B cell (primary cell): ENCODE measurements at regions not wholly inside any gene's neighbourhood (a gene's known extent, or its start where the extent isn't known, plus 50 kb on each side); places are given as distances from the start of the nearest gene placed in this dataset.

Experiments
- ATAC-seq: fragments of 200-7000 bp; cut with Tn5 transposase; one replicate; pipeline ENCODE4 v1.10.0; 2021; ENCODE audit warnings: low read depth, mild to moderate bottlenecking, moderate number of reproducible peaks, moderate library complexity
- CTCF ChIA-PET: fragments of 350-600 bp; sonication (Branson Sonifier 250); formaldehyde crosslinking; loops from one replicate; lab custom pipeline; 2021; ENCODE audit warnings: antibody characterized with exemption, inconsistent platforms; lab: Charles Lee
- POLR2A ChIA-PET: fragments of 350-600 bp; sonication (Branson Sonifier 250); formaldehyde crosslinking; loops from one replicate; lab custom pipeline; 2021; ENCODE audit warnings: antibody characterized with exemption; lab: Charles Lee
- DNase-seq: peaks from one replicate; pipeline ENCODE4 v3.0.0; 2013
- H2AFZ ChIP-seq: 2 replicates; pipeline ENCODE4 v1.6.1; 2012; ENCODE audit warnings: mild to moderate bottlenecking, low read depth, low read length; ENCODE audit not compliant: insufficient read depth, poor library complexity, severe bottlenecking
- H3K27ac ChIP-seq, 2 donors: 1 replicate in 1 of 2; 2 replicates in 1 of 2; pipeline ENCODE4 v1.5.1; 2012 to 2013; ENCODE audit warnings: low read length in 2 of 2, mild to moderate bottlenecking in 2 of 2, moderate library complexity in 1 of 2
- H3K27me3 ChIP-seq, 4 experiments: fragments of 200-600 bp in 1 of 4; sonication (generic) in 1 of 4; replicated peaks in 1 of 4; 1 replicate in 2 of 4; 2 replicates in 2 of 4; pipeline versions ENCODE4 v1.6.1 to v1.7.0; 2013 to 2016; ENCODE audit warnings: low read length in 3 of 4, mild to moderate bottlenecking in 2 of 4, mixed read lengths in 1 of 4, moderate library complexity in 1 of 4; ENCODE audit not compliant: insufficient read depth in 4 of 4, control insufficient read depth in 3 of 4; ENCODE audit errors: control extremely low read depth in 1 of 4
- H3K36me3 ChIP-seq, 2 experiments: replicated peaks in 1 of 2; 1 replicate in 1 of 2; 2 replicates in 1 of 2; pipeline versions ENCODE4 v1.6.1 to v1.7.1; 2013; ENCODE audit warnings: low read length in 1 of 2; ENCODE audit not compliant: insufficient read depth in 2 of 2, control insufficient read depth in 1 of 2; ENCODE audit errors: control extremely low read depth in 1 of 2, extremely low read depth in 1 of 2
- H3K4me1 ChIP-seq, 2 donors: fragments of 200-600 bp in 1 of 2; sonication (generic) in 1 of 2; 1 replicate in 1 of 2; 2 replicates in 1 of 2; pipeline versions ENCODE4 v1.5.1 to v1.6.1; 2013 to 2017; ENCODE audit warnings: low read length in 2 of 2; ENCODE audit not compliant: control insufficient read depth in 2 of 2, insufficient read depth in 2 of 2
- H3K4me2 ChIP-seq: replicated peaks from 2 replicates; pipeline ENCODE3; 2012; ENCODE audit warnings: mild to moderate bottlenecking, low read depth, low read length; ENCODE audit not compliant: poor library complexity, severe bottlenecking
- H3K4me3 ChIP-seq, 5 experiments: fragments of 200-600 bp in 1 of 5; sonication (generic) in 1 of 5; 1 replicate in 3 of 5; 2 replicates in 2 of 5; pipeline versions ENCODE4 v1.5.1 to v1.7.0; 2011 to 2016; ENCODE audit warnings: low read length in 4 of 5, mild to moderate bottlenecking in 4 of 5, low read depth in 2 of 5, control low read depth in 1 of 5, moderate library complexity in 1 of 5; ENCODE audit not compliant: insufficient read depth in 1 of 5; ENCODE audit errors: control extremely low read depth in 1 of 5, extremely low read depth in 1 of 5
- H3K79me2 ChIP-seq: fragments of 200-600 bp; sonication (generic); one replicate; pipeline ENCODE4 v1.6.0; 2016; ENCODE audit warnings: low read length; ENCODE audit not compliant: control insufficient read depth, insufficient read depth
- H3K9ac ChIP-seq: fragments of 200-600 bp; sonication (generic); 2 replicates; pipeline ENCODE4 v1.6.1; 2017; ENCODE audit warnings: mild to moderate bottlenecking, low read length, moderate library complexity
- H3K9me3 ChIP-seq, 3 donors: one replicate each; pipeline versions ENCODE4 v1.6.1 to v1.7.1; 2013; ENCODE audit warnings: low read length in 2 of 3; ENCODE audit not compliant: control insufficient read depth in 2 of 3, insufficient read depth in 1 of 3; ENCODE audit errors: control extremely low read depth in 1 of 3
- H4K20me1 ChIP-seq: 2 replicates; pipeline ENCODE4 v1.6.0; 2012; ENCODE audit warnings: mild to moderate bottlenecking, low read length; ENCODE audit not compliant: insufficient read depth, control insufficient read depth, poor library complexity, severe bottlenecking
- H3K27ac Mint-ChIP-seq: one replicate; pipeline ENCODE4 v1.8.0; 2021; ENCODE audit warnings: mixed read lengths
- H3K27me3 Mint-ChIP-seq: one replicate; pipeline ENCODE4 v1.8.0; 2021; ENCODE audit warnings: mixed read lengths
- H3K4me1 Mint-ChIP-seq: one replicate; pipeline ENCODE4 v1.8.0; 2021; ENCODE audit warnings: mixed read lengths
- H3K4me3 Mint-ChIP-seq: one replicate; pipeline ENCODE4 v1.8.0; 2021; ENCODE audit warnings: mixed read lengths
- H3K9me3 Mint-ChIP-seq: one replicate; pipeline ENCODE4 v1.8.0; 2022; ENCODE audit warnings: mixed read lengths; ENCODE audit not compliant: insufficient read depth
- EZH2 ChIP-seq: IDR thresholded peaks from 2 replicates; pipeline ENCODE4 v1.6.1; 2012; ENCODE audit warnings: borderline replicate concordance, low read depth, mild to moderate bottlenecking, moderate library complexity, low read length; ENCODE audit not compliant: insufficient read depth, poor library complexity, severe bottlenecking
- intact Hi-C: fragments of 100-400 bp; cut with micrococcal nuclease; formaldehyde crosslinking; loops from one replicate; pipeline ENCODE4 v1.10.0; 2022
- TF ChIP-seq, protein P1 (sequence below): fragments of 200-600 bp; IDR thresholded peaks from one replicate; pipeline ENCODE4 v1.8.0; 2022; ENCODE audit warnings: antibody characterized with exemption, mild to moderate bottlenecking

DNA sequence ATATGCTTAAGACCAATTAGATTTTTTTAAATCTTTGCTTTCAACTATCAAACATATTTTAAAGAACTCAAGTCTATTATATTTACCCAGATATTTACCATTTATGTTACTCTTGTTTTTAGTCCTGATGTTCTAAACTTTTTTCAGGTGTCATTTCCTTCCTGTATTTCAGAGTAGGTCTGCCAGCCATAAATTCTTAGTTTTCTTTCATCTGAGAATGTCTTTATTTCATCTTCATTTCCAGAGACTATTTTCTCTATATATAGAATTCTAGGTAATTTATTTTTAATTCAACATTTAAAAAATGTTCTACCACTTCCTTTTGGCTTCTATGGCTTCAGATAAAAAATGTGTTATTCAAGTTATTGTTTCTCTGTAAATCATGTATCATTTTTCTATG lies 218.2 kb upstream of the AMIGO2 start:
- H3K27ac ChIP-seq, result no peak overlapping the region
- TF ChIP-seq, protein P1, sequence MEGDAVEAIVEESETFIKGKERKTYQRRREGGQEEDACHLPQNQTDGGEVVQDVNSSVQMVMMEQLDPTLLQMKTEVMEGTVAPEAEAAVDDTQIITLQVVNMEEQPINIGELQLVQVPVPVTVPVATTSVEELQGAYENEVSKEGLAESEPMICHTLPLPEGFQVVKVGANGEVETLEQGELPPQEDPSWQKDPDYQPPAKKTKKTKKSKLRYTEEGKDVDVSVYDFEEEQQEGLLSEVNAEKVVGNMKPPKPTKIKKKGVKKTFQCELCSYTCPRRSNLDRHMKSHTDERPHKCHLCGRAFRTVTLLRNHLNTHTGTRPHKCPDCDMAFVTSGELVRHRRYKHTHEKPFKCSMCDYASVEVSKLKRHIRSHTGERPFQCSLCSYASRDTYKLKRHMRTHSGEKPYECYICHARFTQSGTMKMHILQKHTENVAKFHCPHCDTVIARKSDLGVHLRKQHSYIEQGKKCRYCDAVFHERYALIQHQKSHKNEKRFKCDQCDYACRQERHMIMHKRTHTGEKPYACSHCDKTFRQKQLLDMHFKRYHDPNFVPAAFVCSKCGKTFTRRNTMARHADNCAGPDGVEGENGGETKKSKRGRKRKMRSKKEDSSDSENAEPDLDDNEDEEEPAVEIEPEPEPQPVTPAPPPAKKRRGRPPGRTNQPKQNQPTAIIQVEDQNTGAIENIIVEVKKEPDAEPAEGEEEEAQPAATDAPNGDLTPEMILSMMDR, result no peak
- no peak for TF ChIP-seq EZH2
- POLR2A ChIA-PET, result no interaction called here
- CTCF ChIA-PET, result interaction anchor here (1.1 kb wide), 1 partner anchor 266 kb away, joined by 3 read pairs; no protein-coding TSS in a partner anchor
- H4K20me1 ChIP-seq, result no peaks in the 10 kb centered on the region
- no peak overlapping the region for H3K9ac ChIP-seq
- H2AFZ ChIP-seq, result no peak overlapping the region
- H3K9me3 ChIP-seq, result peaks cover 1 to 8% (median 7%) of the 10 kb centered on the region in 3 donors
- H3K4me2 ChIP-seq, result no peak overlapping the region
- Mint-ChIP-seq H3K27me3 (no peaks in the 10 kb centered on the region), H3K4me1 (peaks cover 36% of the 10 kb centered on the region), H3K4me3 (no peak overlapping the region), H3K9me3 (peaks cover 4% of the 10 kb centered on the region), H3K27ac (no peak overlapping the region)
- DNase-seq (no peak), ATAC-seq (no peak)
- no peaks in the 10 kb centered on the region for H3K79me2 ChIP-seq
- intact Hi-C loops, result loop anchor here (5.0 kb wide), 1 partner anchor 36 kb away; no protein-coding TSS in a partner anchor
- no peak overlapping the region for H3K4me3 ChIP-seq
- H3K27me3 ChIP-seq, result no peaks in the 10 kb centered on the region
- peaks cover 4 to 10% of the 10 kb centered on the region in 2 donors for H3K4me1 ChIP-seq
- peaks cover 0 to 3% of the 10 kb centered on the region in 2 experiments for H3K36me3 ChIP-seq

DNA sequence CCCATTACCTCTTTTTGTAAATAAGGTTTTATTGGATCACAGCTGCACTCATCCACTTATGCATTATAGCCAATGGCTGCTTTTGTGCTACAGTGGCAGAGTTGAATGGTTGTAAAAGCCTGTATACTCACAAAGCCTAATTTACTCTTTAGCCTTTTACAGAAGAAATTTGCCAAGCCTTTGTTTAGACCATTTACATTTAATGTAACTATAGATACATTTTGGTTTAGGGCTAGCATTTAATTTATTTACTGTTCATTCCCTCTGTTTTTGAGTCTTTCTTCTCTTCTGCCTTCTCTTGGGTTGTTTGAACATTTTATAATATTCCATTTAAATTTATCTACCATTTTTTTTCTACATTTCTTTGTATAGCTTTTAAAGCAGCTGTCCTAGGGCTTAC lies 217.1 kb upstream of the AMIGO2 start:
- Histone ChIP-seq H3K4me1 (peaks cover 0 to 4% of the 10 kb centered on the region in 2 donors), H3K4me2 (no peak overlapping the region), H3K9me3 (peaks cover 1 to 7% (median 6%) of the 10 kb centered on the region in 3 donors), H3K4me3 (no peak overlapping the region), H3K9ac (no peak overlapping the region), H3K79me2 (no peaks in the 10 kb centered on the region), H4K20me1 (no peaks in the 10 kb centered on the region), H3K36me3 (no peaks in the 10 kb centered on the region), H2AFZ (no peak overlapping the region), H3K27ac (no peak overlapping the region), H3K27me3 (no peaks in the 10 kb centered on the region)
- intact Hi-C loops, result loop anchor here (5.0 kb wide), 1 partner anchor 35 kb away; no protein-coding TSS in a partner anchor
- Mint-ChIP-seq H3K27ac (no peak overlapping the region), H3K27me3 (no peaks in the 10 kb centered on the region), H3K9me3 (peaks cover 4% of the 10 kb centered on the region), H3K4me3 (no peak overlapping the region), H3K4me1 (peaks cover 24% of the 10 kb centered on the region)
- CTCF ChIA-PET, result no interaction called here
- TF ChIP-seq, protein P1, result no peak
- TF ChIP-seq EZH2, result no peak
- POLR2A ChIA-PET, result no interaction called here
- DNase-seq (no peak), ATAC-seq (no peak)
